ENCODE measurements at regions not wholly inside any gene's neighbourhood (a gene's known extent, or its start where the extent isn't known, plus 50 kb on each side); places are given as distances from the start of the nearest gene placed in this dataset.
A peak's percentile ranks its signal among the peaks of the same experiment; 100 is the strongest.

DNA sequence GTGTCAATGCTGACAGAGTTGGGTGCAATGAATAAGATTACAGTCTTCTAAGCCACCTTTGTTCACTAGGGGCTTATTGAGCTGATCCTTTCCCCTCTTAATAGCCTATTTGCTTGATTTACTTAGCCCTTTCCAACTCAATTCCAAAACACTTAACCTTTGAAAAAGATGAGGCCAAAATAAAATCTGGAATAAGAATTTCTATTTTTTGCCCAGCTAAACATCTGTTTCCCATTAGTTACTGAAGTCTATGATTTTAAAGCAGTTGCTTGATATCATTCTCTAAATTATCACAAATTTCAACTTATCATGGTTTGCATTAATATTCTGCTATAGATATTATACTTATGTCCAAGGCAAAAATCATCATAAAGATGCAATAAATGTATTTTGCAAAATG, 1272.0 kb upstream of the ACO1 start:
- Histone ChIP-seq H3K4me1 (no peaks in the 10 kb centered on the region), H3K9me3 (no peaks in the 10 kb centered on the region), H3K27me3 (no peaks in the 10 kb centered on the region), H3K27ac (no peak overlapping the region), H3K36me3 (no peaks in the 10 kb centered on the region), H3K4me3 (no peak overlapping the region)
- intact Hi-C loops (cut with DNase I) = no loop called here
- ATAC-seq (no peak), DNase-seq (no peak)
- TF ChIP-seq, protein P1, sequence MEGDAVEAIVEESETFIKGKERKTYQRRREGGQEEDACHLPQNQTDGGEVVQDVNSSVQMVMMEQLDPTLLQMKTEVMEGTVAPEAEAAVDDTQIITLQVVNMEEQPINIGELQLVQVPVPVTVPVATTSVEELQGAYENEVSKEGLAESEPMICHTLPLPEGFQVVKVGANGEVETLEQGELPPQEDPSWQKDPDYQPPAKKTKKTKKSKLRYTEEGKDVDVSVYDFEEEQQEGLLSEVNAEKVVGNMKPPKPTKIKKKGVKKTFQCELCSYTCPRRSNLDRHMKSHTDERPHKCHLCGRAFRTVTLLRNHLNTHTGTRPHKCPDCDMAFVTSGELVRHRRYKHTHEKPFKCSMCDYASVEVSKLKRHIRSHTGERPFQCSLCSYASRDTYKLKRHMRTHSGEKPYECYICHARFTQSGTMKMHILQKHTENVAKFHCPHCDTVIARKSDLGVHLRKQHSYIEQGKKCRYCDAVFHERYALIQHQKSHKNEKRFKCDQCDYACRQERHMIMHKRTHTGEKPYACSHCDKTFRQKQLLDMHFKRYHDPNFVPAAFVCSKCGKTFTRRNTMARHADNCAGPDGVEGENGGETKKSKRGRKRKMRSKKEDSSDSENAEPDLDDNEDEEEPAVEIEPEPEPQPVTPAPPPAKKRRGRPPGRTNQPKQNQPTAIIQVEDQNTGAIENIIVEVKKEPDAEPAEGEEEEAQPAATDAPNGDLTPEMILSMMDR (IDR thresholded peaks at IDR 0.05) = no peak

DNA sequence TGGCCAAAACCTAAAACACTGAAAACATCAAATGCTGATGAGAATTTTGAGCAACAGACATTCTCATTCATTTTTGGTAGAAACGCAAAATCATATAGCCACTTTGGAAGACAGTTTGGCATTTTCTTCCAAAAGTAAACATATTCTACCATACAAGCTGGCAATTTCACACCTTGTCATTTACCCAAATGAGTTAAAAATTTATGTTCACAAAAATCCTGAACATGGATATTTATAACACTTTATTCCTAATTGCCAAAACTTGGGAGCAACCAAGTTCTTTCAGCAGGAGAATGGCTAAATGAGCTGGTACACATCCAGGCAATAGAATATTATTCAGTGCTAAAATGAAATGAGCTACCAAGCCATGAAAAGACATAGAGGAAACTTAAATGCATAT, 1270.1 kb upstream of the ACO1 start:
- no peak overlapping the region for H3K27ac ChIP-seq
- no peak for ATAC-seq
- no peaks in the 10 kb centered on the region for H3K9me3 ChIP-seq
- H3K4me3 ChIP-seq = no peak overlapping the region
- no peak for DNase-seq
- TF ChIP-seq, protein P1 (IDR thresholded peaks at IDR 0.05) = no peak
- no peaks in the 10 kb centered on the region for H3K36me3 ChIP-seq
- H3K4me1 ChIP-seq = no peaks in the 10 kb centered on the region
- no peaks in the 10 kb centered on the region for H3K27me3 ChIP-seq
- intact Hi-C loops (cut with DNase I) = no loop called here

DNA sequence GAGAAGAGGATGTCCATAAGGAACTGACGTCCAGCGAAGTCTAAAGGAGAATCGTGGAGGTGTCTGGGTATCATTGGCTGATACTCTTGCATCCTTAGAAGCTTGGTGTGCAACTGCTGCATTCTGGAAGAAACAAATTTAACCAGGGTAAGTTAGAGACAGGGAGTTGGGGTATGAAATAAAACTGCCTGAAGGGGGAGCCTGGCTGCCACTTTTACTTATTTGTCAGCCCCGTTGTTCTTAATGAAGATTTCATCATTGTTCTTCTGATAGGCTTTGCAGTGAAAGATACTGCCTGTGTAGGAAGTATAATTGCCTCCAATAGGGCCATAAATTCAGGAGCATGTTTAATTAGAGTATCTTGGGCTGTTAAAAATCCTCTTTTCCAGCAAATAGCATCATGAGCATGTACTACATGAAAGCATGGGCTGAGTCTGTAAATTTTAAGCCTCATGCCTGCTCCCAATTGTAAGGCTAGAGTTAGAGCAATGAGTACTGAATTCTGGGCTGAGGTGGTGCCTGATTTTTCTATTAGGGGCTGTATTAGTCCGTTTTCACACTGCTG, 1264.5 kb upstream of the ACO1 start:
- Histone ChIP-seq H3K27ac (no peak overlapping the region), H3K36me3 (no peaks in the 10 kb centered on the region), H3K4me3 (no peak overlapping the region), H3K4me1 (no peaks in the 10 kb centered on the region), H3K27me3 (no peaks in the 10 kb centered on the region), H3K9me3 (no peaks in the 10 kb centered on the region)
- TF ChIP-seq, protein P1 (IDR thresholded peaks at IDR 0.05) = peak; percentile 56
- peak; percentile 39 for ATAC-seq
- intact Hi-C loops (cut with DNase I) = no loop called here
- no peak for DNase-seq

DNA sequence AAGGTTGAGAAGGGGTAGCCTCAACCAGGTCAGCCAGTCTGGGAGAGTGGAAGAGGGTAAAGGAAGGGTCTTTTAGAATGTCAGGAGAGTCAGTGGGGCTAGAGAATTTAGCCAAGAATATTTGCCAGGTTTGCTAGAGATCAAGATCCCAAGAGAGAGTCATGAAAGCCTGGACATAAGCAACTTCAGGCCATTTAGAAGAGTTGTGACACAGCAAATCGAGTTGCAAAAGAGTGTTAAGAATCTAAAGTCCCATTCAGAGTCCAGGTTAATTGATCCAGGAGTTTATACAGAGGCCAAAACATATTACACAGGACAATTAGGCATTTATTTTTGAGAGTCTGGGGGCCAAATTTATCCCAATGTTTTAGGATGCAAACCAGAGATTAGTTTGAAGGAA, 1260.1 kb upstream of the ACO1 start:
- H3K27ac ChIP-seq = no peak overlapping the region
- TF ChIP-seq, protein P1 (IDR thresholded peaks at IDR 0.05) = no peak
- H3K4me1 ChIP-seq = no peaks in the 10 kb centered on the region
- intact Hi-C loops (cut with DNase I) = no loop called here
- DNase-seq (no peak), ATAC-seq (no peak)
- H3K27me3 ChIP-seq = no peaks in the 10 kb centered on the region
- H3K9me3 ChIP-seq = no peaks in the 10 kb centered on the region
- H3K4me3 ChIP-seq = no peak overlapping the region
- H3K36me3 ChIP-seq = no peaks in the 10 kb centered on the region

DNA sequence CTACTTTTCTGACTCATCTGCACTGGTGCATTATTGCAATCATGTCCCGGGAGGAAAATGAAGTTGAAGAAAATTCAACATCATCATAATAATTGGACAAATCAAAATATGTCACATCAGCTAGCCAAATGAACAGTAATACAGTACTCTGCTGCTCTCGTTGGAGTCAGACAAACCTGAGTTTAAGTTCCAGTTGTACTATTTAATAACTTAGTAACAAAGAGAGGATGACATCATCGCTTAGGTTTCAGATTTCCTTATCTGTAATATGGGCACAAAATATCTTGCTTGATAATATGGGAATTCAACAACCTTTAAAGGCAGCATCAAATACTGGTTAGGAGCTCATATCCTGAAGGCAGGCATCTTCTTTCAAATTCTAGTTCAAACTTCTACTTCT, 1248.9 kb upstream of the ACO1 start:
- H3K27ac ChIP-seq = no peak overlapping the region
- H3K27me3 ChIP-seq = no peaks in the 10 kb centered on the region
- ATAC-seq (no peak), DNase-seq (no peak)
- H3K4me1 ChIP-seq = no peaks in the 10 kb centered on the region
- no peak overlapping the region for H3K4me3 ChIP-seq
- no peaks in the 10 kb centered on the region for H3K36me3 ChIP-seq
- TF ChIP-seq, protein P1 (IDR thresholded peaks at IDR 0.05) = no peak
- no peaks in the 10 kb centered on the region for H3K9me3 ChIP-seq
- intact Hi-C loops (cut with DNase I) = no loop called here

DNA sequence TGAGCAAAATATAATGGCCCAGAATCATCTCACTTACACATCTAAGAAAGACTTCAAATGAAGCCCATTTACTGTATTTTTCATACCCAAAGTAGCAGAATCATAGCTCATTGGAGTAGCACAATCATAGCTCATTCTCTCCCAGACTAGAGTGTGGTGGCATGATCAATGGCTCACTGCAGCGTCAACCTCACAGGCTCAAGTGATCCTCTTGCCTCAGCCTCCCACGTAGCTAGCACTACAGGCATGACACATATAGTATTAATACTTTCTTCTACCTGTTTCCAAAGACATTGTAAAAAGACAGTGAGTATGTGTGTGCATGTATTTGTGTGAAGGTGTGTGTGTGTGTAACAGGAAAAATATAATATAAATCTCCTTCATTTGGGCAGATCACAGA, 1247.9 kb upstream of the ACO1 start:
- H3K27me3 ChIP-seq = no peaks in the 10 kb centered on the region
- no peak for ATAC-seq
- no peak overlapping the region for H3K4me3 ChIP-seq
- DNase-seq = no peak
- no peaks in the 10 kb centered on the region for H3K4me1 ChIP-seq
- no peaks in the 10 kb centered on the region for H3K9me3 ChIP-seq
- no peaks in the 10 kb centered on the region for H3K36me3 ChIP-seq
- TF ChIP-seq, protein P1 (IDR thresholded peaks at IDR 0.05) = no peak
- H3K27ac ChIP-seq = no peak overlapping the region
- intact Hi-C loops (cut with DNase I) = no loop called here
